Common myeloid progenitor, CD34-positive (primary cell): ENCODE measurements at regions not wholly inside any gene's neighbourhood (a gene's known extent, or its start where the extent isn't known, plus 50 kb on each side); places are given as distances from the start of the nearest gene placed in this dataset.

Source experiments
- CTCF ChIA-PET: fragments of 350-600 bp; sonication (Branson Sonifier 250); formaldehyde crosslinking; loops from one replicate; lab custom pipeline; 2021; ENCODE audit warnings: antibody characterized with exemption; lab: Charles Lee
- POLR2A ChIA-PET: fragments of 350-600 bp; sonication (Branson Sonifier 250); formaldehyde crosslinking; loops from one replicate; lab custom pipeline; 2021; ENCODE audit warnings: antibody characterized with exemption; lab: Charles Lee
- DNase-seq, 3 donors: peaks; one replicate each; pipeline versions ENCODE4 v3.0.0 to v3.0.0-alpha.2; 2013
- H3K27ac ChIP-seq, 2 experiments: 1 replicate in 1 of 2; 2 replicates in 1 of 2; pipeline ENCODE4 v1.7.0; 2013; ENCODE audit warnings: inconsistent platforms in 2 of 2, low read length in 2 of 2, mild to moderate bottlenecking in 2 of 2, low read depth in 1 of 2, moderate library complexity in 1 of 2; ENCODE audit not compliant: severe bottlenecking in 2 of 2, insufficient read depth in 1 of 2, poor library complexity in 1 of 2
- H3K27me3 ChIP-seq, 5 experiments: replicated peaks in 2 of 5; 1 replicate in 3 of 5; 2 replicates in 2 of 5; pipeline versions ENCODE4 v1.6.1 to v1.7.0; 2013; ENCODE audit warnings: low read length in 4 of 5, mild to moderate bottlenecking in 2 of 5, moderate library complexity in 2 of 5, inconsistent platforms in 1 of 5; ENCODE audit not compliant: insufficient read depth in 5 of 5, control insufficient read depth in 4 of 5
- H3K36me3 ChIP-seq, 4 experiments: 1 replicate in 2 of 4; 2 replicates in 2 of 4; pipeline versions ENCODE4 v1.6.1 to v1.7.0; 2013; ENCODE audit warnings: low read length in 3 of 4, control low read depth in 1 of 4, mild to moderate bottlenecking in 1 of 4; ENCODE audit not compliant: control insufficient read depth in 4 of 4, insufficient read depth in 4 of 4
- H3K4me1 ChIP-seq, 4 experiments: 1 replicate in 3 of 4; 2 replicates in 1 of 4; pipeline versions ENCODE4 v1.6.1 to v1.7.1; 2013; ENCODE audit warnings: low read length in 3 of 4, mild to moderate bottlenecking in 3 of 4, control low read depth in 1 of 4, inconsistent platforms in 1 of 4, moderate library complexity in 1 of 4; ENCODE audit not compliant: control insufficient read depth in 4 of 4, insufficient read depth in 4 of 4; ENCODE audit errors: control extremely low read depth in 1 of 4
- H3K4me3 ChIP-seq, 7 experiments: 1 replicate in 4 of 7; 2 replicates in 3 of 7; pipeline versions ENCODE4 v1.5.1 to v1.7.0; 2013; ENCODE audit warnings: mild to moderate bottlenecking in 7 of 7, low read length in 6 of 7, moderate library complexity in 6 of 7, inconsistent platforms in 2 of 7, low read depth in 2 of 7, control low read depth in 1 of 7; ENCODE audit not compliant: insufficient read depth in 4 of 7, control insufficient read depth in 1 of 7; ENCODE audit errors: extremely low read depth in 1 of 7
- H3K9me3 ChIP-seq, 5 experiments: 1 replicate in 4 of 5; 2 replicates in 1 of 5; pipeline versions ENCODE4 v1.6.1 to v1.7.1; 2013; ENCODE audit warnings: low read length in 4 of 5, mild to moderate bottlenecking in 2 of 5, inconsistent platforms in 1 of 5, low read depth in 1 of 5, moderate library complexity in 1 of 5; ENCODE audit not compliant: control insufficient read depth in 4 of 5, insufficient read depth in 2 of 5; ENCODE audit errors: control extremely low read depth in 1 of 5
- WGBS: methylation state at CpG from one replicate; pipeline ENCODE4 v1.1.5; 2013; ENCODE audit not compliant: insufficient coverage; 5-methylcytosine and 5-hydroxymethylcytosine counted together

DNA sequence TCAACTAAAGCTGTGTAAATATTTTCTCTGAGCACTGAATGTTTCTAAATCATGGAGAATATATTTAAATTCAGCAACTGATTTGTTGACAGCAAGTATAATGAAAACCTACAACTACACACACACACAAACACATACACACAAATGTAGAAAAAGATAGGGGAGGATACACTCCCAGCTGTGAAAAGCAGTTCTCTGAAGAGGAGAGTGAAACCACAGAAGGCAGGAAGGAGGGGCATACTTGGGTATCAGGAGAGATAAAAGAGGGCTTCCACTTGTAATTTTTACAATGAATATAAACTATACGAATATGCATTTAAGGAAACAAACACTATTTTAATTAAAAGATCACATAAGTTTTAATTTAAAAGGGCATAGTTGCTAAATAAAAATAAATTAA, 227.8 kb upstream of the SLC24A2 start:
- Histone ChIP-seq H3K27ac (no peak overlapping the region), H3K4me1 (no peaks in the 10 kb centered on the region), H3K27me3 (no peaks in the 10 kb centered on the region), H3K36me3 (no peaks in the 10 kb centered on the region), H3K4me3 (no peak overlapping the region), H3K9me3 (peaks cover 0 to under 1% (median 0%) of the 10 kb centered on the region in 5 experiments)
- WGBS = no CpG with 5 or more reads among the region's 1 CpG
- DNase-seq = no peak
- CTCF ChIA-PET = no interaction called here
- POLR2A ChIA-PET = no interaction called here

GRCh38 chr9:20015427-20015931, 226.6 kb upstream of the SLC24A2 start:
- CTCF ChIA-PET = no interaction called here
- H3K27ac ChIP-seq = no peak overlapping the region
- POLR2A ChIA-PET = no interaction called here
- no peaks in the 10 kb centered on the region for H3K4me1 ChIP-seq
- peak; percentile 33 to 77 (median 59) for DNase-seq
- H3K9me3 ChIP-seq = peaks cover 0 to 4% (median 0%) of the 10 kb centered on the region in 5 experiments
- H3K4me3 ChIP-seq = no peak overlapping the region
- H3K36me3 ChIP-seq = no peaks in the 10 kb centered on the region
- 88% methylated on average over 1 of the region's 2 CpGs for WGBS
- H3K27me3 ChIP-seq = no peaks in the 10 kb centered on the region

DNA sequence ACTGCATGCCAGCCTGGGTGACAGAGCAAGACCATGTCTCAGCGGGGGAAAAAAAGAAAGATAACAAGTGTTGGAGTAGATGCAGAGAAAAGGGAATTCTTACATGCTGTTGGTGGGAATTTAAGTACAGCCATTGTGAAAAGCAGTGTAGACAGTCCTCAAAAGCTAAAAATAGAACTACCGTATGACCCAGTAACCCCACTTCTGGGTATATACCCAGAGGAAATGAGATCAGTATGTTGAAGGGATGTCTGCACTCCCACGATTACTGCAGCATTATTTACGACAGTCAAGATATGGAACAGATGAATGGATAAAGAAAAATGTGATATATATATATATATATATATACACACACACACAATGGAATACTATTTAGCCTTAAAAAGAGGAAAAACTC, 225.3 kb upstream of the SLC24A2 start:
- Histone ChIP-seq H3K27ac (no peak overlapping the region), H3K4me1 (no peaks in the 10 kb centered on the region), H3K4me3 (no peak overlapping the region), H3K27me3 (no peaks in the 10 kb centered on the region), H3K9me3 (peaks cover 0 to 4% (median 0%) of the 10 kb centered on the region in 5 experiments), H3K36me3 (no peaks in the 10 kb centered on the region)
- 100% methylated on average over 1 of the region's 4 CpGs for WGBS
- no peak for DNase-seq
- POLR2A ChIA-PET = no interaction called here
- CTCF ChIA-PET = interaction anchor here (0.6 kb wide), 1 partner anchor 308 kb away, joined by 3 read pairs; no protein-coding TSS in a partner anchor

DNA sequence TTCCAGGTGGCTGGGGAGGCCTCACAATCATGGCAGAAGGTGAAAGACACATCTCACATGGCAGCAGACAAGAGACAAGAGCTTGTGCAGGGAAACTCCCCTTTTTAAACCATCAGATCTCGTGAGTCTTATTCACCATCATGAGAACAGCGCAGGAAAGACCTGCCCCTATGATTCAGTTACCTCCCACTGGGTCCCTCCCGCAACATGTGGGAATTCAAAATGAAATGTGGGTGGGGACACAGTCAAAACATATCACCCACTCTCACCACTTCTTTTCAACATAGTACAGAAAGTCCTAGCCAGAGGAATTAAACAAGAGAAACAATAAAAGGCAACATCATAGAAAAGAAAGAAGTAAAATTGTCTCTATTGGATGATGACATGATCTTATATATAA, 223.4 kb upstream of the SLC24A2 start:
- peaks cover 0 to 4% (median 0%) of the 10 kb centered on the region in 5 experiments for H3K9me3 ChIP-seq
- ChIA-PET POLR2A (no interaction called here), CTCF (no interaction called here)
- no peak overlapping the region for H3K27ac ChIP-seq
- no peak for DNase-seq
- H3K27me3 ChIP-seq = no peaks in the 10 kb centered on the region
- no peak overlapping the region for H3K4me3 ChIP-seq
- WGBS = 96% methylated on average over 3 of the region's 3 CpGs
- no peaks in the 10 kb centered on the region for H3K36me3 ChIP-seq
- no peaks in the 10 kb centered on the region for H3K4me1 ChIP-seq

DNA sequence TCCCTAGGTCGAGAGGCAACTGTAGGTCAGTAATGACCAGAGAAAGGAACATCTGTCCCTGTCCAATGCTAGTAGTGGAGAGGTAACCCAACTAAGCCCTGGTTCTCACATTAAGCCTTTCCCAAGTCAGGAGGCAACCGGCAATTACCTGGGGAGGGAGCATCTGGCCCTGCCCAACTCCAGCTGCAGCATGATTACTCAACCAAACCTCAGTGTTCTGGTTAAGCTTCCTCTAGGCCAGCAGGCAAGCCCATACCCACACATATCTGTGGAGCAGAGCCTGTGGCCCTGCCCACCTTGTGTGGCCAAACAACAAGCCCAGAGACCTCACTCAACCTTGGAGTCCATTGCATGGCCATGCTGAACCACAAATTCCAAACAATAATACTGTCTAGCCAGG, 220.8 kb upstream of the SLC24A2 start:
- no peak for DNase-seq
- Histone ChIP-seq H3K9me3 (peaks cover 0 to 4% (median 0%) of the 10 kb centered on the region in 5 experiments), H3K4me1 (no peaks in the 10 kb centered on the region), H3K27me3 (no peaks in the 10 kb centered on the region), H3K36me3 (no peaks in the 10 kb centered on the region), H3K27ac (no peak overlapping the region), H3K4me3 (no peak overlapping the region)
- 100% methylated on average over 1 of the region's 2 CpGs for WGBS
- POLR2A ChIA-PET = no interaction called here
- CTCF ChIA-PET = no interaction called here

GRCh38 chr9:20002011-20002410, 213.2 kb upstream of the SLC24A2 start:
- Histone ChIP-seq H3K36me3 (no peaks in the 10 kb centered on the region), H3K4me3 (no peak overlapping the region), H3K27me3 (no peaks in the 10 kb centered on the region), H3K4me1 (peaks cover 0 to 11% (median 11%) of the 10 kb centered on the region in 4 experiments), H3K9me3 (no peaks in the 10 kb centered on the region), H3K27ac (no peak overlapping the region)
- no peak for DNase-seq
- ChIA-PET CTCF (no interaction called here), POLR2A (no interaction called here)
- WGBS = no CpG with 5 or more reads among the region's 2 CpGs

GRCh38 chr9:20001058-20001457, 212.2 kb upstream of the SLC24A2 start:
- CTCF ChIA-PET = no interaction called here

More at GRCh38 chr9:20001058-20001457, 212.2 kb upstream of the SLC24A2 start:
- H3K27me3 ChIP-seq = no peaks in the 10 kb centered on the region
- no peak overlapping the region for H3K27ac ChIP-seq
- POLR2A ChIA-PET = no interaction called here
- peaks cover 0 to 11% (median 11%) of the 10 kb centered on the region in 4 experiments for H3K4me1 ChIP-seq
- no peak for DNase-seq
- H3K36me3 ChIP-seq = no peaks in the 10 kb centered on the region
- H3K4me3 ChIP-seq = no peak overlapping the region
- H3K9me3 ChIP-seq = no peaks in the 10 kb centered on the region
- 93% methylated on average over 3 of the region's 5 CpGs for WGBS
